OCI-LY7 (cell line): ENCODE measurements at regions not wholly inside any gene's neighbourhood (a gene's known extent, or its start where the extent isn't known, plus 50 kb on each side); places are given as distances from the start of the nearest gene placed in this dataset.

ENCODE experiments used
- BruUV-seq: library from RNA; stranded (reverse); fragments of 400-500 nt; replicated peaks from 2 replicates; lab custom pipeline; 2021; lab: Mats Ljungman, UMichigan
- CTCF ChIA-PET: fragments of 300-600 bp; sonication (Branson Sonifier 250); formaldehyde crosslinking; loops from one replicate; lab custom pipeline; 2022; ENCODE audit warnings: antibody characterized with exemption; ENCODE audit not compliant: unreplicated experiment; lab: Charles Lee
- POLR2A ChIA-PET: fragments of 300-600 bp; sonication (Branson Sonifier 250); formaldehyde crosslinking; loops from one replicate; lab custom pipeline; 2022; ENCODE audit warnings: antibody characterized with exemption; lab: Charles Lee
- DNase-seq: peaks from one replicate; pipeline ENCODE4 v3.0.0-alpha.2; 2015; ENCODE audit warnings: low spot score
- H2AFZ ChIP-seq: fragments of 200-600 bp; sonication (generic), shearing (Covaris generic); 2 replicates; pipeline ENCODE4 v1.6.1; 2014; ENCODE audit warnings: mild to moderate bottlenecking, antibody characterized with exemption, low read length, moderate library complexity
- H3K27ac ChIP-seq: fragments of 200-600 bp; sonication (generic); 2 replicates; pipeline ENCODE4 v1.5.1; 2014; ENCODE audit warnings: mixed run types, low read depth, mild to moderate bottlenecking, moderate library complexity, low read length, inconsistent platforms; ENCODE audit not compliant: poor library complexity, severe bottlenecking
- H3K36me3 ChIP-seq: fragments of 200-600 bp; sonication (generic); 2 replicates; pipeline ENCODE4 v1.6.1; 2014; ENCODE audit warnings: mild to moderate bottlenecking, antibody characterized with exemption, low read length, moderate library complexity, mixed read lengths; ENCODE audit not compliant: insufficient read depth
- H3K4me1 ChIP-seq: fragments of 200-600 bp; sonication (generic); 2 replicates; pipeline ENCODE4 v1.5.1; 2014; ENCODE audit warnings: mild to moderate bottlenecking, low read length; ENCODE audit not compliant: insufficient read depth, poor library complexity, severe bottlenecking
- H3K4me2 ChIP-seq: fragments of 200-600 bp; sonication (generic); 2 replicates; pipeline ENCODE4 v1.6.1; 2014; ENCODE audit warnings: mild to moderate bottlenecking, low read length
- H3K4me3 ChIP-seq: fragments of 200-600 bp; sonication (generic); 2 replicates; pipeline ENCODE4 v1.5.1; 2014; ENCODE audit warnings: mild to moderate bottlenecking, low read depth, low read length; ENCODE audit not compliant: poor library complexity, severe bottlenecking
- H3K79me2 ChIP-seq: fragments of 200-600 bp; sonication (generic); 2 replicates; pipeline ENCODE4 v1.6.1; 2016; ENCODE audit warnings: low read depth, mild to moderate bottlenecking, low read length, moderate library complexity, mixed read lengths; ENCODE audit not compliant: insufficient read depth
- H3K9me2 ChIP-seq: fragments of 200-600 bp; sonication (generic); 2 replicates; pipeline ENCODE4 v1.6.1; 2016; ENCODE audit warnings: mild to moderate bottlenecking, low read length, mixed read lengths; ENCODE audit not compliant: insufficient read depth
- H3K9me3 ChIP-seq: fragments of 200-600 bp; sonication (generic); 2 replicates; pipeline ENCODE4 v1.6.1; 2014; ENCODE audit warnings: mild to moderate bottlenecking, mixed run types, low read length, mixed read lengths
- H4K20me1 ChIP-seq: fragments of 200-600 bp; sonication (generic); 2 replicates; pipeline ENCODE4 v1.6.1; 2014; ENCODE audit warnings: mild to moderate bottlenecking, antibody characterized with exemption, low read length, moderate library complexity, mixed read lengths; ENCODE audit not compliant: insufficient read depth
- EZH2phosphoT487 ChIP-seq: fragments of 200-600 bp; sonication (generic); IDR thresholded peaks from 2 replicates; pipeline ENCODE4 v1.6.1; 2018; ENCODE audit warnings: low read depth, borderline replicate concordance, mild to moderate bottlenecking, mixed run types, antibody characterized with exemption, low read length, moderate library complexity, mixed read lengths
- intact Hi-C: fragments of 100-400 bp; cut with micrococcal nuclease; formaldehyde crosslinking; loops from one replicate; pipeline ENCODE4 v1.10.0; 2022; ENCODE audit not compliant: unreplicated experiment
- TF ChIP-seq, protein P1 (sequence below): fragments of 200-600 bp; sonication (generic); conservative IDR thresholded peaks from 2 replicates; pipeline ENCODE4 v1.5.1; 2014; ENCODE audit warnings: mild to moderate bottlenecking, antibody characterized with exemption, low read length, moderate library complexity, mixed read lengths

DNA sequence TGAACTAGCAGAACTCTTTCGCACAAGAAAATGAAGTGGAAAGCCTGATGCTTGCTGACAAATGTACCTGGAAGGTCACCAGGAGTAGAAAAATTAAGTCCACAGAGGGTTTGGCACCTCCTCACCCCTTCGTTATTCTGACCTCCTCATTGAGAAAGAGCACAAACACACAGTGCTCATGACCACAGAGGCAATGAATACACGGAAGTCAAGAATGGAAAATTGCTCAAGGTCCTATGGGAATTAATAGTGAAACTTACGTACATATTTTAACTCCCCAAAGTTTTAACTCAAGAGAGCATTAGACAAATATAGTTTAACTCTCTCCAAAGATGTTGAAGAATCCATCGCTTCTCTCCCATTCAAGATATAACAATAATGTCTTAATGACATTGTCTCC is 83.6 kb upstream of the CAMK2D start:
- H3K4me2 ChIP-seq = no peak overlapping the region
- H2AFZ ChIP-seq = 0 out of 2 replicates have a peak overlapping the region, but pooled peaks have one; percentile 16
- POLR2A ChIA-PET = interaction anchor here (0.7 kb wide), 1 partner anchor 16 kb away, joined by 3 read pairs; no protein-coding TSS in a partner anchor
- no peak for TF ChIP-seq EZH2phosphoT487
- TF ChIP-seq, protein P1, sequence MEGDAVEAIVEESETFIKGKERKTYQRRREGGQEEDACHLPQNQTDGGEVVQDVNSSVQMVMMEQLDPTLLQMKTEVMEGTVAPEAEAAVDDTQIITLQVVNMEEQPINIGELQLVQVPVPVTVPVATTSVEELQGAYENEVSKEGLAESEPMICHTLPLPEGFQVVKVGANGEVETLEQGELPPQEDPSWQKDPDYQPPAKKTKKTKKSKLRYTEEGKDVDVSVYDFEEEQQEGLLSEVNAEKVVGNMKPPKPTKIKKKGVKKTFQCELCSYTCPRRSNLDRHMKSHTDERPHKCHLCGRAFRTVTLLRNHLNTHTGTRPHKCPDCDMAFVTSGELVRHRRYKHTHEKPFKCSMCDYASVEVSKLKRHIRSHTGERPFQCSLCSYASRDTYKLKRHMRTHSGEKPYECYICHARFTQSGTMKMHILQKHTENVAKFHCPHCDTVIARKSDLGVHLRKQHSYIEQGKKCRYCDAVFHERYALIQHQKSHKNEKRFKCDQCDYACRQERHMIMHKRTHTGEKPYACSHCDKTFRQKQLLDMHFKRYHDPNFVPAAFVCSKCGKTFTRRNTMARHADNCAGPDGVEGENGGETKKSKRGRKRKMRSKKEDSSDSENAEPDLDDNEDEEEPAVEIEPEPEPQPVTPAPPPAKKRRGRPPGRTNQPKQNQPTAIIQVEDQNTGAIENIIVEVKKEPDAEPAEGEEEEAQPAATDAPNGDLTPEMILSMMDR = no peak
- H3K79me2 ChIP-seq = no peaks in the 10 kb centered on the region
- H3K36me3 ChIP-seq = no peaks in the 10 kb centered on the region
- CTCF ChIA-PET = no interaction called here
- BruUV-seq = no TSS peak
- H3K9me3 ChIP-seq = no peaks in the 10 kb centered on the region
- intact Hi-C loops = no loop called here
- no peak overlapping the region for H3K4me3 ChIP-seq
- H3K9me2 ChIP-seq = no peaks in the 10 kb centered on the region
- no peak for DNase-seq
- no peak overlapping the region for H3K27ac ChIP-seq
- H3K4me1 ChIP-seq = no peaks in the 10 kb centered on the region
- no peaks in the 10 kb centered on the region for H4K20me1 ChIP-seq

DNA sequence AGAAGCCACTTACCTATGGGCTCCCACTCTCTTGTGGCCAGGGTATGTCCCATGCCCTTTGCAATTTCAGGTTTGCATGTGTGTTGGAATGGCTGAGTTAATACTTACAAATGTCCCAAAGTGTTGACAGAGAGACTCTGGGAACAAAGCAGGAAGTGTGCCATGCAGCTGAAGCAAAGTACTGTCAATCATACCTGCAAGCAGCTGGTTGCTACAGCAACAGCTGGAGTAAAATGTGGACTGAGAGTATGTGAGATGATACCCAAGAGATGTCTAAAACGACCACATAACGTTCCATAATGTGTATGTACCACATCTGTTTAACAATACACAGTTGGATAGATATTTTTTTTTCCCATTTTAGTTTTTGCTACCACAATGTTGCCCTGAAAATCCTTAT is 82.8 kb upstream of the CAMK2D start:
- ChIA-PET CTCF (no interaction called here), POLR2A (no interaction called here)
- TF ChIP-seq, protein P1 = no peak
- no peak for TF ChIP-seq EZH2phosphoT487
- no peak overlapping the region for H3K4me3 ChIP-seq
- no peak overlapping the region for H2AFZ ChIP-seq
- H3K79me2 ChIP-seq = no peaks in the 10 kb centered on the region
- intact Hi-C loops = loop anchor here (5.0 kb wide), 1 partner anchor 297 kb away; no protein-coding TSS in a partner anchor
- no peaks in the 10 kb centered on the region for H3K36me3 ChIP-seq
- no peak overlapping the region for H3K27ac ChIP-seq
- H3K4me1 ChIP-seq = no peaks in the 10 kb centered on the region
- no peaks in the 10 kb centered on the region for H3K9me2 ChIP-seq
- H3K4me2 ChIP-seq = no peak overlapping the region
- peak; percentile 10 for DNase-seq
- H3K9me3 ChIP-seq = no peaks in the 10 kb centered on the region
- no TSS peak for BruUV-seq
- H4K20me1 ChIP-seq = no peaks in the 10 kb centered on the region

DNA sequence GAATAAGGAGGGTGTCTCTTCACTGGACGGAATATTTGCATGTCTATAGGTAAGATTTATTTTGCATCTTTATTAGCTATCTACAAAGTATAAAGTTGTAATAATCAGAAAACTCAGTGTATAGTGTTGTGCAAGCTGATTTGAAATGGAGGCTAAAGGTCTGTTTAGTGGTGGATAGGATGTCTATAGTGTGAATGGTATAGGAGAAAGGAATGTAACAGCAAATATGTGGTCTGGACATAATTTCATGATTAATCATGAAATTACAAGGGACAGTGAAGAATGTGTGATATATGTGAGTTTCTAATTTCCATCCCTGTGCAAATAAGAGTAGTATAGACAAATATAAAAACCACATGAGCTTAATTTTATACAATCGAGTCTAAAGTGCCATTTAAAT is 79.3 kb upstream of the CAMK2D start:
- BruUV-seq = no TSS peak
- Histone ChIP-seq H3K4me3 (no peak overlapping the region), H4K20me1 (no peaks in the 10 kb centered on the region), H3K4me1 (peaks cover 20% of the 10 kb centered on the region), H3K9me3 (no peaks in the 10 kb centered on the region), H3K4me2 (no peak overlapping the region), H3K79me2 (no peaks in the 10 kb centered on the region), H3K36me3 (no peaks in the 10 kb centered on the region), H3K27ac (no peak overlapping the region), H2AFZ (no peak overlapping the region), H3K9me2 (no peaks in the 10 kb centered on the region)
- TF ChIP-seq EZH2phosphoT487 = no peak
- TF ChIP-seq, protein P1 = no peak
- intact Hi-C loops = loop anchor here (5.0 kb wide), 1 partner anchor 294 kb away; no protein-coding TSS in a partner anchor
- POLR2A ChIA-PET = interaction anchor here (0.7 to 0.9 kb wide), 3 partner anchors 8 to 47 kb away, joined by 3 to 4 read pairs (median 3); no protein-coding TSS in a partner anchor
- CTCF ChIA-PET = no interaction called here
- no peak for DNase-seq
